Sigmoid colon (tissue), 4 donors: ENCODE measurements at regions not wholly inside any gene's neighbourhood (a gene's known extent, or its start where the extent isn't known, plus 50 kb on each side); places are given as distances from the start of the nearest gene placed in this dataset.
"Not testable (repeated sequence)": the region's sequence is repeated elsewhere in the genome, so short reads cannot be mapped to it uniquely, and the experiment has no call there.

ENCODE experiments used
- EP300 ChIP-seq, 4 donors: sonication (generic); formaldehyde crosslinking; IDR thresholded peaks; one replicate each; pipeline ENCODE4 v1.6.1; 2017; ENCODE audit warnings: antibody characterized with exemption in 4 of 4
- TF ChIP-seq, protein P1 (sequence below), 4 experiments: fragments of 450-650 bp in 3 of 4; fragments of 200-600 bp in 1 of 4; IDR thresholded peaks; one replicate each; pipeline ENCODE4 v1.5.1; 2016 to 2019; ENCODE audit warnings: antibody characterized with exemption in 4 of 4, mild to moderate bottlenecking in 3 of 4, moderate library complexity in 2 of 4

DNA sequence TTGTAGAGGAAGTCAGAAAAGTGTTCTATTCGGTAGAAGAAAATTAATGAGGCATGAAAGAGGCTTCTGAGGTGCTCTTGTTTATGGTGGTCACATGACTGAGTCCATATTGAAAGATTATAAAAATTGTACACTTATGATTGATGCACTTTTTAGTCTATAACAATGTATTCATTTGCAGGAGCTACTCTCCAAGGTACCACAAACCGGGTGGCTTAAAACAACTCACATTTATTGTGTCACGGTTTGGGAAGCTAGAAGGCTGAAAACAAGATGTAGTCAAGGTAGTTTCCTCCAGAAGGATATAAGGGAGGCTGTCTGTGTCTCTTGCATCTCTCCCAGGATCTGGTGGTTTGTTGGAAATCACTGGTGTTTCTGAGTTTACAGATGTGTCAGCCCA, 60.6 kb upstream of the GOLGA8M start:
- not testable (repeated sequence) for TF ChIP-seq EP300 (IDR thresholded peaks at IDR 0.05)
- TF ChIP-seq, protein P1, sequence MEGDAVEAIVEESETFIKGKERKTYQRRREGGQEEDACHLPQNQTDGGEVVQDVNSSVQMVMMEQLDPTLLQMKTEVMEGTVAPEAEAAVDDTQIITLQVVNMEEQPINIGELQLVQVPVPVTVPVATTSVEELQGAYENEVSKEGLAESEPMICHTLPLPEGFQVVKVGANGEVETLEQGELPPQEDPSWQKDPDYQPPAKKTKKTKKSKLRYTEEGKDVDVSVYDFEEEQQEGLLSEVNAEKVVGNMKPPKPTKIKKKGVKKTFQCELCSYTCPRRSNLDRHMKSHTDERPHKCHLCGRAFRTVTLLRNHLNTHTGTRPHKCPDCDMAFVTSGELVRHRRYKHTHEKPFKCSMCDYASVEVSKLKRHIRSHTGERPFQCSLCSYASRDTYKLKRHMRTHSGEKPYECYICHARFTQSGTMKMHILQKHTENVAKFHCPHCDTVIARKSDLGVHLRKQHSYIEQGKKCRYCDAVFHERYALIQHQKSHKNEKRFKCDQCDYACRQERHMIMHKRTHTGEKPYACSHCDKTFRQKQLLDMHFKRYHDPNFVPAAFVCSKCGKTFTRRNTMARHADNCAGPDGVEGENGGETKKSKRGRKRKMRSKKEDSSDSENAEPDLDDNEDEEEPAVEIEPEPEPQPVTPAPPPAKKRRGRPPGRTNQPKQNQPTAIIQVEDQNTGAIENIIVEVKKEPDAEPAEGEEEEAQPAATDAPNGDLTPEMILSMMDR (IDR thresholded peaks at IDR 0.05) = not testable (repeated sequence)
